ENCODE measurements at regions not wholly inside any gene's neighbourhood (a gene's known extent, or its start where the extent isn't known, plus 50 kb on each side); places are given as distances from the start of the nearest gene placed in this dataset.

DNA sequence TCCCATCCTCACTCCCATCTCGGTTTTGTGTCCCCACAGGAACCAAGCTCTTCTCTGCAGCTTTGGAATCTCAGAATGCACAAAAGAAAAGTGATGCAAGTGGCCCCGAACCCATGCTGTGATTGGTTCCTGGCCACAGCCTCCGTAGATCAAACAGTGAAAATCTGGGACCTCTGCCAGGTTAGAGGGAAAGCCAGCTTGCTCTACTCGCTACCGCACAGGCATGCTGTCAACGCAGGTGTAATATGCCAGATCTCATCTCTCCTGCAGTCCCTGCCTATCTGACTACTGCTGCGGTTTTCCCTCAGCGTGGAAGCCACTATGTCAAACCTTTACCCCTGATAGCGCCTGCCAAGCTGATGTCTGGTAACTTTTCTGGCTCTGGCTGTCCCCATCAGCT, 200.5 kb upstream of the LRRC4C start:
- Histone ChIP-seq H3K27me3 (ENCODE audit: control insufficient read depth, insufficient read depth, low read length) (no peaks in the 10 kb centered on the region), H3K79me2 (ENCODE audit: control insufficient read depth, insufficient read depth, low read length) (no peaks in the 10 kb centered on the region), H3K4me1 (ENCODE audit: control insufficient read depth, extremely low read depth, insufficient read depth, low read length) (no peaks in the 10 kb centered on the region), H3K4me2 (ENCODE audit: extremely low read depth, insufficient read depth, low read length) (no peak overlapping the region), H3K36me3 (ENCODE audit: control insufficient read depth, insufficient read depth, low read length) (no peaks in the 10 kb centered on the region), H3K9me3 (ENCODE audit: control insufficient read depth, insufficient read depth, low read depth, low read length) (no peaks in the 10 kb centered on the region), H3K4me3 (replicated peaks in 1 of 4; ENCODE audit: control extremely low read depth in 1 of 4, insufficient read depth in 1 of 4, low read depth in 3 of 4, low read length in 4 of 4) (no peak overlapping the region), H3K27ac (ENCODE audit: insufficient read depth, low read length) (no peak overlapping the region), H2AFZ (ENCODE audit: low read length) (no peak overlapping the region), H3K9ac (ENCODE audit: insufficient read depth, low read length) (no peak overlapping the region), H4K20me1 (ENCODE audit: control insufficient read depth, extremely low read depth, insufficient read depth, low read length) (no peaks in the 10 kb centered on the region)
- peak in 1 of 2 donors; percentile 3 for DNase-seq (ENCODE audit: low read depth in 2 of 2)
- TF ChIP-seq EZH2 (IDR thresholded peaks at IDR 0.05; ENCODE audit: low read length, missing control alignments): no peak
- TF ChIP-seq, protein P1, sequence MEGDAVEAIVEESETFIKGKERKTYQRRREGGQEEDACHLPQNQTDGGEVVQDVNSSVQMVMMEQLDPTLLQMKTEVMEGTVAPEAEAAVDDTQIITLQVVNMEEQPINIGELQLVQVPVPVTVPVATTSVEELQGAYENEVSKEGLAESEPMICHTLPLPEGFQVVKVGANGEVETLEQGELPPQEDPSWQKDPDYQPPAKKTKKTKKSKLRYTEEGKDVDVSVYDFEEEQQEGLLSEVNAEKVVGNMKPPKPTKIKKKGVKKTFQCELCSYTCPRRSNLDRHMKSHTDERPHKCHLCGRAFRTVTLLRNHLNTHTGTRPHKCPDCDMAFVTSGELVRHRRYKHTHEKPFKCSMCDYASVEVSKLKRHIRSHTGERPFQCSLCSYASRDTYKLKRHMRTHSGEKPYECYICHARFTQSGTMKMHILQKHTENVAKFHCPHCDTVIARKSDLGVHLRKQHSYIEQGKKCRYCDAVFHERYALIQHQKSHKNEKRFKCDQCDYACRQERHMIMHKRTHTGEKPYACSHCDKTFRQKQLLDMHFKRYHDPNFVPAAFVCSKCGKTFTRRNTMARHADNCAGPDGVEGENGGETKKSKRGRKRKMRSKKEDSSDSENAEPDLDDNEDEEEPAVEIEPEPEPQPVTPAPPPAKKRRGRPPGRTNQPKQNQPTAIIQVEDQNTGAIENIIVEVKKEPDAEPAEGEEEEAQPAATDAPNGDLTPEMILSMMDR (conservative IDR thresholded peaks at IDR 0.05 in 1 of 2, IDR thresholded peaks at IDR 0.05 in 1 of 2; ENCODE audit: low read depth in 1 of 2, low read length in 2 of 2): no peak

DNA sequence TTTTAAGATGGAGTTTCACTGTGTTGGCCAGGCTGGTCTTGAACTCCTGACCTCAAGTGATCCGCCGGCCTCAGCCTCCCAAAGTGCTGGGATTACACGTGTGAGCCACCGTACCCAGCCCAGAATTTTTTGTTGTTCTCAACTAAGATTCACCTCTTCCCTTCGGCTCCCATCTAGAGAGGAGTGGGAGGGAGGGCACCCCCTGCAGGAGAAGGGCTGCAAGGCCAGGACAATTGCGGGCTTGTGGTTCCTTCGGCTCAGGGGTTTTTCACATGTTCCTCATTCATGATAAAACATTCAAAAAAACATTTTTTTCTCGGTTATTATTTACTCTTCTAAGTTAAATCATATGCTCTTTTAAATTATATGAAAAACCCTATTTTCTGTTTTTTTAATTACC, 201.1 kb upstream of the LRRC4C start:
- Histone ChIP-seq H3K79me2 (ENCODE audit: control insufficient read depth, insufficient read depth, low read length) (no peaks in the 10 kb centered on the region), H3K9ac (ENCODE audit: insufficient read depth, low read length) (no peak overlapping the region), H3K36me3 (ENCODE audit: control insufficient read depth, insufficient read depth, low read length) (no peaks in the 10 kb centered on the region), H2AFZ (ENCODE audit: low read length) (no peak overlapping the region), H3K27me3 (ENCODE audit: control insufficient read depth, insufficient read depth, low read length) (no peaks in the 10 kb centered on the region), H3K4me3 (replicated peaks in 1 of 4; ENCODE audit: control extremely low read depth in 1 of 4, insufficient read depth in 1 of 4, low read depth in 3 of 4, low read length in 4 of 4) (no peak overlapping the region), H3K9me3 (ENCODE audit: control insufficient read depth, insufficient read depth, low read depth, low read length) (no peaks in the 10 kb centered on the region), H3K4me2 (ENCODE audit: extremely low read depth, insufficient read depth, low read length) (no peak overlapping the region), H3K4me1 (ENCODE audit: control insufficient read depth, extremely low read depth, insufficient read depth, low read length) (no peaks in the 10 kb centered on the region), H3K27ac (ENCODE audit: insufficient read depth, low read length) (no peak overlapping the region), H4K20me1 (ENCODE audit: control insufficient read depth, extremely low read depth, insufficient read depth, low read length) (no peaks in the 10 kb centered on the region)
- DNase-seq (ENCODE audit: low read depth in 2 of 2): no peak
- no peak for TF ChIP-seq EZH2 (IDR thresholded peaks at IDR 0.05; ENCODE audit: low read length, missing control alignments)
- TF ChIP-seq, protein P1 (conservative IDR thresholded peaks at IDR 0.05 in 1 of 2, IDR thresholded peaks at IDR 0.05 in 1 of 2; ENCODE audit: low read depth in 1 of 2, low read length in 2 of 2): no peak

DNA sequence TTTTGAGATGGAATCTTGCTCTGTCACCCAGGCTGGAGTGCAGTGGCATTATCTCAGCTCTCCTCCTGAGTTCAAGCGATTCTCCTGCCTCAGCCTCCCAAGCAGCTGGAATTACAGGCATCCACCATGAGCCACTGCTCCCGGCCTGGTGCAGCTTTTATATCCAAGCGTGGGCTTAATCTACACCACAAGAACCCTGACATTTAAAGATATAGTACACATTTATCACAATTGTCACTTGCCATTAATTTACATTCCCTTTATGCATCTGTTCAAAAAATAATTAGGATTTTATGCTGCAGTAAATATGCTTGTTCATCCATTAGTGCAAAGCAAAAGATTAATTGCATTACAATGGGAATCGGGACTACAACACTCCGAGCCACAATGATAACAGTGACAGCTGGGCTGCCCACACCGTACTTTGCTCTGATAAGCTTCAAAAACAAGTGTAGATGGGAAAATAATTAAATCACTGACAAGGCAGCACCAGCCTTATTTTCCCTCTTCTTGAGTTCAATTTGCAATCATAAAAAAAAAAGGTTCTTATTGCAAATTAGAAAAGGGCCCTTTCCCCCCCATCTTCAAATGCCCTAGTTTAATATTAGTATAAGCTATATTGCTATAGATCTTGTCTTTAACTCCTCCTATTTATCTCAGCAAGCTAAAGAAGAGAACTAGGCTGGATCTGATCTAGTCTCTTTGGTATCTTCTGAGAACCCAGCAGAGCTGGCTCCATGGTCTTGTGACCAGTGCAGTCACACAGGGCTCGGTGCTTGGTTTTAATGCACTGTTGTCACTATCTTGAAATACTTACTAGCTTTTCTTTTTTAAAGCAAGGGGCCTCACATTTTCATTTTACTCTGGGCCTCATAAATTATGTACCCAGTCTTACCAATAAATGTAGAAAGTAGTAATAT, 206.2 kb upstream of the LRRC4C start:
- Histone ChIP-seq H2AFZ (ENCODE audit: low read length) (no peak overlapping the region), H3K4me2 (ENCODE audit: extremely low read depth, insufficient read depth, low read length) (no peak overlapping the region), H3K27me3 (ENCODE audit: control insufficient read depth, insufficient read depth, low read length) (no peaks in the 10 kb centered on the region), H3K27ac (ENCODE audit: insufficient read depth, low read length) (no peak overlapping the region), H3K36me3 (ENCODE audit: control insufficient read depth, insufficient read depth, low read length) (no peaks in the 10 kb centered on the region), H3K9ac (ENCODE audit: insufficient read depth, low read length) (no peak overlapping the region), H3K9me3 (ENCODE audit: control insufficient read depth, insufficient read depth, low read depth, low read length) (no peaks in the 10 kb centered on the region), H3K79me2 (ENCODE audit: control insufficient read depth, insufficient read depth, low read length) (no peaks in the 10 kb centered on the region), H3K4me1 (ENCODE audit: control insufficient read depth, extremely low read depth, insufficient read depth, low read length) (no peaks in the 10 kb centered on the region), H3K4me3 (replicated peaks in 1 of 4; ENCODE audit: control extremely low read depth in 1 of 4, insufficient read depth in 1 of 4, low read depth in 3 of 4, low read length in 4 of 4) (no peak overlapping the region), H4K20me1 (ENCODE audit: control insufficient read depth, extremely low read depth, insufficient read depth, low read length) (no peaks in the 10 kb centered on the region)
- peak in 1 of 2 donors; percentile 22 for DNase-seq (ENCODE audit: low read depth in 2 of 2)
- TF ChIP-seq EZH2 (IDR thresholded peaks at IDR 0.05; ENCODE audit: low read length, missing control alignments): no peak
- TF ChIP-seq, protein P1 (conservative IDR thresholded peaks at IDR 0.05 in 1 of 2, IDR thresholded peaks at IDR 0.05 in 1 of 2; ENCODE audit: low read depth in 1 of 2, low read length in 2 of 2): no peak
